KMS-11 (cell line): ENCODE measurements at regions not wholly inside any gene's neighbourhood (a gene's known extent, or its start where the extent isn't known, plus 50 kb on each side); places are given as distances from the start of the nearest gene placed in this dataset.

Experiments
- H2AFZ ChIP-seq: fragments of 200-600 bp; sonication (generic); 2 replicates; pipeline ENCODE4 v1.6.1; 2016; ENCODE audit warnings: antibody characterized with exemption, mixed run types, low read depth
- H3K27ac ChIP-seq: fragments of 200-600 bp; sonication (generic); 2 replicates; pipeline ENCODE4 v1.6.1; 2016; ENCODE audit warnings: mild to moderate bottlenecking, mixed run types
- H3K27me3 ChIP-seq: fragments of 200-600 bp; sonication (generic); 2 replicates; pipeline ENCODE4 v1.6.1; 2017; ENCODE audit warnings: mild to moderate bottlenecking, low read depth, mixed run types, moderate library complexity; ENCODE audit not compliant: insufficient read depth
- H3K36me3 ChIP-seq: fragments of 200-600 bp; sonication (generic); 2 replicates; pipeline ENCODE4 v1.6.1; 2017; ENCODE audit warnings: mild to moderate bottlenecking, mixed run types; ENCODE audit not compliant: insufficient read depth
- H3K4me1 ChIP-seq: fragments of 200-600 bp; sonication (generic); 2 replicates; pipeline ENCODE4 v1.6.1; 2016; ENCODE audit warnings: mild to moderate bottlenecking, low read depth, mixed run types; ENCODE audit not compliant: poor library complexity, severe bottlenecking
- H3K4me2 ChIP-seq: fragments of 200-600 bp; sonication (generic); 2 replicates; pipeline ENCODE4 v1.7.0; 2016; ENCODE audit warnings: mild to moderate bottlenecking, mixed run types
- H3K4me3 ChIP-seq: fragments of 200-600 bp; sonication (generic); IDR thresholded peaks from 2 replicates; pipeline ENCODE4 v1.6.1; 2017; ENCODE audit warnings: low read depth, low read length, mixed read lengths; ENCODE audit not compliant: insufficient read depth
- H3K79me2 ChIP-seq: fragments of 200-600 bp; sonication (generic); 2 replicates; pipeline ENCODE4 v1.6.1; 2016; ENCODE audit warnings: low read depth, mixed run types; ENCODE audit not compliant: insufficient read depth
- H3K9ac ChIP-seq: fragments of 200-600 bp; sonication (generic); 2 replicates; pipeline ENCODE4 v1.6.1; 2016; ENCODE audit warnings: mild to moderate bottlenecking, mixed run types
- H4K20me1 ChIP-seq: fragments of 200-600 bp; sonication (generic); 2 replicates; pipeline ENCODE4 v1.6.1; 2016; ENCODE audit warnings: mild to moderate bottlenecking, mixed run types; ENCODE audit not compliant: insufficient read depth
- CTCF ChIP-seq: fragments of 200-600 bp; sonication (generic); conservative IDR thresholded peaks from 2 replicates; pipeline ENCODE4 v1.6.1; 2017; ENCODE audit warnings: low read depth, mild to moderate bottlenecking, antibody characterized with exemption, low read length, moderate library complexity, mixed read lengths

GRCh38 chr10:3486346-3487065, 298.5 kb downstream of the KLF6 start:
- Histone ChIP-seq H2AFZ (no peak overlapping the region), H3K79me2 (no peaks in the 10 kb centered on the region), H3K4me2 (no peak overlapping the region), H3K9ac (no peak overlapping the region), H3K27me3 (no peaks in the 10 kb centered on the region), H3K27ac (no peak overlapping the region), H3K4me1 (no peaks in the 10 kb centered on the region), H3K4me3 (no peak overlapping the region), H4K20me1 (no peaks in the 10 kb centered on the region), H3K36me3 (no peaks in the 10 kb centered on the region)
- TF ChIP-seq CTCF = no peak

- Histone ChIP-seq H3K4me2 (no peak overlapping the region), H3K4me1 (no peaks in the 10 kb centered on the region), H4K20me1 (no peaks in the 10 kb centered on the region), H3K4me3 (no peak overlapping the region), H3K27ac (no peak overlapping the region), H3K27me3 (no peaks in the 10 kb centered on the region), H3K79me2 (no peaks in the 10 kb centered on the region), H3K36me3 (no peaks in the 10 kb centered on the region), H2AFZ (no peak overlapping the region), H3K9ac (no peak overlapping the region)
- no peak for TF ChIP-seq CTCF
Observed at GRCh38 chr10:3485057-3485686, 299.8 kb downstream of the KLF6 start.

GRCh38 chr10:3484306-3485056, 300.5 kb downstream of the KLF6 start:
- no peaks in the 10 kb centered on the region for H3K36me3 ChIP-seq
- TF ChIP-seq CTCF = no peak
- H2AFZ ChIP-seq = no peak overlapping the region
- no peaks in the 10 kb centered on the region for H4K20me1 ChIP-seq
- no peak overlapping the region for H3K4me2 ChIP-seq
- H3K27me3 ChIP-seq = no peaks in the 10 kb centered on the region
- no peak overlapping the region for H3K27ac ChIP-seq
- H3K4me3 ChIP-seq = no peak overlapping the region
- H3K79me2 ChIP-seq = no peaks in the 10 kb centered on the region
- H3K4me1 ChIP-seq = no peaks in the 10 kb centered on the region
- no peak overlapping the region for H3K9ac ChIP-seq

GRCh38 chr10:3482200-3482993, 302.6 kb downstream of the KLF6 start:
- no peak for TF ChIP-seq CTCF
- no peaks in the 10 kb centered on the region for H3K79me2 ChIP-seq
- no peak overlapping the region for H3K4me2 ChIP-seq
- H3K27ac ChIP-seq = no peak overlapping the region
- no peaks in the 10 kb centered on the region for H3K27me3 ChIP-seq
- no peaks in the 10 kb centered on the region for H4K20me1 ChIP-seq
- H2AFZ ChIP-seq = no peak overlapping the region
- no peaks in the 10 kb centered on the region for H3K36me3 ChIP-seq
- no peak overlapping the region for H3K4me3 ChIP-seq
- H3K4me1 ChIP-seq = no peaks in the 10 kb centered on the region
- H3K9ac ChIP-seq = no peak overlapping the region
